ENCODE measurements at regions not wholly inside any gene's neighbourhood (a gene's known extent, or its start where the extent isn't known, plus 50 kb on each side); places are given as distances from the start of the nearest gene placed in this dataset.

DNA sequence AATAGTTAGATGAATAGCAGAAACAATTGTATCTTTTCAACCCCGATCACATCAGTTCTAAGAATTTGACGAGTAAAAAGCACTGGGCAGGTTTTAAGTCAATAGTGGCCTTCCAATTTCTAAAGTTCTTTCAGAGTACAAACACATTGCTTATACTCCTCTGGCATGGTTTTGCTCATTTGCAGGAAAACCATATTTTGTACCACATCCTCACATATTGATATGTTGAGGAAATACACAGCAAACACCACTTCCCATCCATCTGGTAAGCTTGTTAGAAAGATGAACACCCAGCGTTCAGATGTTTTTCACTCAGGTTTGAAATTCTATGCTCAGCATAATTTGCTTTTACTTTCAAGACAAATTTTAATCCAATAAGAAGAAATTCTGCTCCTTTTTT lies 344.6 kb upstream of the ACVR2A start:
- no peaks in the 10 kb centered on the region for H3K27me3 ChIP-seq
- peaks cover 0 to 5% (median 0%) of the 10 kb centered on the region in 4 donors for H3K4me1 ChIP-seq
- no peak overlapping the region for H3K27ac ChIP-seq
- no peak overlapping the region for H3K4me3 ChIP-seq
- TF ChIP-seq, protein P1, sequence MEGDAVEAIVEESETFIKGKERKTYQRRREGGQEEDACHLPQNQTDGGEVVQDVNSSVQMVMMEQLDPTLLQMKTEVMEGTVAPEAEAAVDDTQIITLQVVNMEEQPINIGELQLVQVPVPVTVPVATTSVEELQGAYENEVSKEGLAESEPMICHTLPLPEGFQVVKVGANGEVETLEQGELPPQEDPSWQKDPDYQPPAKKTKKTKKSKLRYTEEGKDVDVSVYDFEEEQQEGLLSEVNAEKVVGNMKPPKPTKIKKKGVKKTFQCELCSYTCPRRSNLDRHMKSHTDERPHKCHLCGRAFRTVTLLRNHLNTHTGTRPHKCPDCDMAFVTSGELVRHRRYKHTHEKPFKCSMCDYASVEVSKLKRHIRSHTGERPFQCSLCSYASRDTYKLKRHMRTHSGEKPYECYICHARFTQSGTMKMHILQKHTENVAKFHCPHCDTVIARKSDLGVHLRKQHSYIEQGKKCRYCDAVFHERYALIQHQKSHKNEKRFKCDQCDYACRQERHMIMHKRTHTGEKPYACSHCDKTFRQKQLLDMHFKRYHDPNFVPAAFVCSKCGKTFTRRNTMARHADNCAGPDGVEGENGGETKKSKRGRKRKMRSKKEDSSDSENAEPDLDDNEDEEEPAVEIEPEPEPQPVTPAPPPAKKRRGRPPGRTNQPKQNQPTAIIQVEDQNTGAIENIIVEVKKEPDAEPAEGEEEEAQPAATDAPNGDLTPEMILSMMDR (IDR thresholded peaks at IDR 0.05) = no peak
- no peak for DNase-seq
- no peaks in the 10 kb centered on the region for H3K9me3 ChIP-seq
- no peaks in the 10 kb centered on the region for H3K36me3 ChIP-seq

DNA sequence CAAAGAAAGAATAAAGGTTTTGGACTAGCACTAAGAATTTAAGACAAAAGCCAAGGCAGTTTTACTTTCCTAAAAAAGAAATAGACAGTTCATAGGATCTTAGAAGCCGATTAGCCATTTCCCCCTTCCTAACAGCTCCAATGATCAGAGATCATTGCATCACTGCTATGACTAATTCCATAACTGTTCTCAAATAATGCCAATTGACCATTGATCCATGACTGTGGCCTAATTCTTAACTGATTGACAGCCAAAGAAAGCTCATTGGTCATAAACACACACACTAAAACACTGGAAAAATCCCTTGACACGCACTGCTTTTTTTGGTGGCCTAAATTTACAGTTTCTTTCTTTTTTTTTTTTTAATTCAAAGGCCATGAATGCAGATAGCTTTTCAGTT lies 345.0 kb upstream of the ACVR2A start:
- H3K36me3 ChIP-seq = no peaks in the 10 kb centered on the region
- DNase-seq = no peak
- no peaks in the 10 kb centered on the region for H3K27me3 ChIP-seq
- peaks cover 0 to 5% (median 0%) of the 10 kb centered on the region in 4 donors for H3K4me1 ChIP-seq
- H3K4me3 ChIP-seq = no peak overlapping the region
- no peaks in the 10 kb centered on the region for H3K9me3 ChIP-seq
- TF ChIP-seq POLR2A (IDR thresholded peaks at IDR 0.05) = no peak
- TF ChIP-seq, protein P1 (IDR thresholded peaks at IDR 0.05) = peak in 1 of 6 experiments; percentile 3
- no peak overlapping the region for H3K27ac ChIP-seq

- H3K4me1 ChIP-seq = peaks cover 0 to 5% (median 0%) of the 10 kb centered on the region in 4 donors
- H3K27ac ChIP-seq = no peak overlapping the region
- no peak overlapping the region for H3K4me3 ChIP-seq
- DNase-seq = no peak
- H3K27me3 ChIP-seq = no peaks in the 10 kb centered on the region
- H3K9me3 ChIP-seq = no peaks in the 10 kb centered on the region
- H3K36me3 ChIP-seq = no peaks in the 10 kb centered on the region
- TF ChIP-seq, protein P1 (IDR thresholded peaks at IDR 0.05) = no peak
- TF ChIP-seq POLR2A (IDR thresholded peaks at IDR 0.05) = no peak
These were observed 349.1 kb upstream of the ACVR2A start for GRCh38 chr2:147495734-147496133.

DNA sequence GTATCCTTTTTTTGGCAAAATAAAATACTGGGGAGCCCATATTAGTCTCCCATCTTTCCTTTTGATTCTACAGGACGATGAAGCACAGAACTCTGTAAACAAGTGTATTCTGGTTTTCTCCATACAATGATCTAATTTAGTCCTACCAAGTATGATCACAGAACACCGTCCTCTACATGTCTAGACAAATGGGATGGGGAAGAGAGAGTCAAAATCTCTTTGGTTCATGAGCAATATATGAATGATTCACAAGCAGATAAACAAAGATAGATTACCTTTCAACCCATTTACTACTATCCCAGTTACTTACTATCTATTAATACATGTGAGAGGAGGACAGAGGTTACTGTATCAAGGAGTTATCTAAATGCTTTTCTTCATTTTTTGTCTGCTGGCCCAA lies 352.4 kb upstream of the ACVR2A start:
- Histone ChIP-seq H3K36me3 (no peaks in the 10 kb centered on the region), H3K27ac (no peak overlapping the region), H3K27me3 (no peaks in the 10 kb centered on the region), H3K9me3 (no peaks in the 10 kb centered on the region), H3K4me3 (no peak overlapping the region), H3K4me1 (peaks cover 0 to 5% (median 0%) of the 10 kb centered on the region in 4 donors)
- DNase-seq = no peak
- TF ChIP-seq, protein P1 (IDR thresholded peaks at IDR 0.05) = no peak
- TF ChIP-seq POLR2A (IDR thresholded peaks at IDR 0.05) = no peak

DNA sequence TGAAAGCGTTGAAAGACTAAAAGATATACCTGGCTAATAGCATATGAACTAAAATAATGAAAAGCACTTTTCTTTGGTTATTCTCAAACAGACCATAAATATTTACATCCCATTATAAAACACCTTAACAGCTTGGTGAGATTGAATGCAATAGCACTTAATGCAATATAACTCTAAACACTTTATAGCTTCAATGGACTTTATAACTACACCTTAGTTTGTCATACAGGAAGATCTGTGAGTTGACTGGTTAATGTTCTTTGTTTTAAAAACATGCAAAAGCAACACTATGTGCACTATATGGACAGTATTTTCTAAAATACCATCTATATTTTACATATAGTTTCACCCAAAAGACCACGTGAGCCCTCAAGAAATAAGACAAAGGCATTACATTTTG lies 353.3 kb upstream of the ACVR2A start:
- H3K27ac ChIP-seq = peak overlapping the region in 2 of 4 donors; percentile 20 to 54

More for the DNA sequence above, 353.3 kb upstream of the ACVR2A start:
- Histone ChIP-seq H3K27me3 (no peaks in the 10 kb centered on the region), H3K36me3 (no peaks in the 10 kb centered on the region), H3K4me1 (peaks cover 0 to 10% (median 0%) of the 10 kb centered on the region in 4 donors), H3K4me3 (no peak overlapping the region), H3K9me3 (no peaks in the 10 kb centered on the region)
- TF ChIP-seq, protein P1 (IDR thresholded peaks at IDR 0.05) = no peak
- no peak for TF ChIP-seq POLR2A (IDR thresholded peaks at IDR 0.05)
- DNase-seq = no peak

All from Peyer's patch (tissue), 4 donors.